Neural cell (in vitro differentiated cells): ENCODE measurements at regions not wholly inside any gene's neighbourhood (a gene's known extent, or its start where the extent isn't known, plus 50 kb on each side); places are given as distances from the start of the nearest gene placed in this dataset.

Source experiments
- H2AFZ ChIP-seq: fragments of 200-600, 300-800 bp; sonication (generic), shearing (Covaris generic); 2 replicates; pipeline ENCODE4 v1.6.0; 2014; ENCODE audit warnings: low read depth, mild to moderate bottlenecking, antibody characterized with exemption, low read length, moderate library complexity
- H3F3A ChIP-seq: fragments of 200-600 bp; shearing (Covaris generic); 2 replicates; pipeline ENCODE4 v1.6.1; 2016; ENCODE audit warnings: mild to moderate bottlenecking, moderate library complexity, mixed read lengths, antibody characterized with exemption, low read length; ENCODE audit not compliant: insufficient read depth, poor library complexity, severe bottlenecking
- H3K27ac ChIP-seq: fragments of 200-600, 300-800 bp; sonication (generic), shearing (Covaris generic); 2 replicates; pipeline ENCODE4 v1.5.1; 2014; ENCODE audit warnings: mild to moderate bottlenecking, low read length, moderate library complexity
- H3K27me3 ChIP-seq: fragments of 300-800, 200-600 bp; sonication (generic), shearing (Covaris generic); 2 replicates; pipeline ENCODE4 v1.6.0; 2014; ENCODE audit warnings: mild to moderate bottlenecking, low read depth, low read length, moderate library complexity; ENCODE audit not compliant: insufficient read depth
- H3K36me3 ChIP-seq: fragments of 300-800, 200-600 bp; sonication (generic), shearing (Covaris generic); 2 replicates; pipeline ENCODE4 v1.5.1; 2014; ENCODE audit warnings: mild to moderate bottlenecking, antibody characterized with exemption, low read length, moderate library complexity; ENCODE audit not compliant: insufficient read depth
- H3K4me2 ChIP-seq: fragments of 300-800, 200-600 bp; sonication (generic), shearing (Covaris generic); 2 replicates; pipeline ENCODE4 v1.6.0; 2014; ENCODE audit warnings: mild to moderate bottlenecking, low read length
- H3K4me3 ChIP-seq: fragments of 300-800, 200-600 bp; sonication (generic), shearing (Covaris generic); 2 replicates; pipeline ENCODE4 v1.5.1; 2014; ENCODE audit warnings: mild to moderate bottlenecking, low read length, moderate library complexity
- H3K79me2 ChIP-seq: fragments of 200-600 bp; shearing (Covaris generic); replicated peaks from 2 replicates; pipeline ENCODE4 v1.6.0; 2014; ENCODE audit warnings: mild to moderate bottlenecking, low read length, moderate library complexity; ENCODE audit not compliant: insufficient read depth
- H3K9ac ChIP-seq: fragments of 300-800, 200-600 bp; sonication (generic), shearing (Covaris generic); 2 replicates; pipeline ENCODE4 v1.6.1; 2016; ENCODE audit warnings: mild to moderate bottlenecking, low read length, mixed read lengths
- H3K9me2 ChIP-seq: fragments of 200-600 bp; shearing (Covaris generic); 2 replicates; pipeline ENCODE4 v1.6.1; 2016; ENCODE audit warnings: mild to moderate bottlenecking, low read length, mixed read lengths; ENCODE audit not compliant: insufficient read depth
- H3K9me3 ChIP-seq: fragments of 200-600, 300-800 bp; sonication (generic), shearing (Covaris generic); 2 replicates; pipeline ENCODE4 v1.6.1; 2016; ENCODE audit warnings: mild to moderate bottlenecking, mixed run types, low read length, moderate library complexity, mixed read lengths
- H4K20me1 ChIP-seq: fragments of 200-600 bp; shearing (Covaris generic); 2 replicates; pipeline ENCODE4 v1.6.1; 2016; ENCODE audit warnings: mild to moderate bottlenecking, mixed run types; ENCODE audit not compliant: insufficient read depth
- EP300 ChIP-seq: fragments of 450-650 bp; conservative IDR thresholded peaks from 2 replicates; pipeline ENCODE4 v1.6.1; 2014; ENCODE audit warnings: antibody characterized with exemption, mild to moderate bottlenecking, moderate library complexity; ENCODE audit not compliant: poor library complexity, severe bottlenecking
- EZH2 ChIP-seq: fragments of 200-600, 300-800 bp; shearing (Covaris generic), sonication (generic); IDR thresholded peaks from 2 replicates; pipeline ENCODE4 v1.6.1; 2014; ENCODE audit warnings: antibody characterized with exemption, low read length, borderline replicate concordance, mild to moderate bottlenecking; ENCODE audit not compliant: insufficient read depth, poor library complexity, severe bottlenecking
- MXI1 ChIP-seq: fragments of 450-650 bp; conservative IDR thresholded peaks from 2 replicates; pipeline ENCODE4 v1.6.1; 2014; ENCODE audit warnings: antibody characterized with exemption, mild to moderate bottlenecking; ENCODE audit not compliant: poor library complexity, severe bottlenecking
- POLR2AphosphoS5 ChIP-seq: IDR thresholded peaks from 2 replicates; pipeline ENCODE4 v1.6.1; 2012
- RAD21 ChIP-seq: fragments of 450-650 bp; conservative IDR thresholded peaks from 2 replicates; pipeline ENCODE4 v1.6.1; 2014; ENCODE audit warnings: antibody characterized with exemption, mild to moderate bottlenecking, moderate library complexity
- REST ChIP-seq: IDR thresholded peaks from 2 replicates; pipeline ENCODE4 v1.6.1; 2012; ENCODE audit warnings: borderline replicate concordance
- SMC3 ChIP-seq: fragments of 450-650 bp; conservative IDR thresholded peaks from 2 replicates; pipeline ENCODE4 v1.6.1; 2014; ENCODE audit warnings: antibody characterized with exemption, mild to moderate bottlenecking, moderate library complexity; ENCODE audit not compliant: poor library complexity
- TAF1 ChIP-seq: IDR thresholded peaks from 2 replicates; pipeline ENCODE4 v1.6.1; 2012; ENCODE audit warnings: low read depth
- TF ChIP-seq, protein P1 (sequence below): fragments of 450-650 bp; IDR thresholded peaks from 2 replicates; pipeline ENCODE4 v1.5.1; 2014; ENCODE audit warnings: antibody characterized with exemption, mild to moderate bottlenecking, moderate library complexity; ENCODE audit not compliant: poor library complexity, severe bottlenecking

DNA sequence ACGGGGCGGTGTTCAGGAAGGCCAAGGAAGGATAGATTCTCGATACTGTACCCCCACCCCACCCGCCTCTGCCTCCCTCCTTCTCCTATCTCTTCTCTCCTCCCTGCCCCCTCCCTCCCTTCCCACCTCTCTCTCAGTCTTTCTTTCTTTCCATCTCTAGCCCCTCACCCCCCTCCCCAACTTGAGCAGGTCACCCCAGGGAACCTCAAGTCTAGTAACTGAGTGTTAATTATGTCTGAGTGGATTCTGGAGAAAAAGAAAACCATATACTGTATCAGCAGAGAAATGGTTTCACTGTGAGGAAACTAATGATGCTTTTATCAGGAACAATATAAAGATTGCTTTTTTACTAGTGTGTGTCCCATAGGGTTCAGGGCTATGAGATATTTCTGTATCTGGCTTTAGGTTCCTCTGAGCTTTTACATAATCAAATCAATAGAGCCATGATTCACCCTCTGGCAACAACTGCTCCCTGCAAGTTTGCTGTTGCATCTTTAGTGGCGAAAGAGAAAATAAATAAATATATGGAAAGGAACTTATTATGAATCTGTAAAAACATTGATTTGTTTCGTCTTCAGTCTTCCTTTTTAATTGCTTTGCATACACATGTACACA lies 639.7 kb downstream of the CCDC171 start:
- Histone ChIP-seq H3K36me3 (no peaks in the 10 kb centered on the region), H3K27ac (no peak overlapping the region), H3K27me3 (no peaks in the 10 kb centered on the region), H3K9me3 (no peaks in the 10 kb centered on the region), H4K20me1 (no peaks in the 10 kb centered on the region), H3K9ac (no peak overlapping the region), H3K79me2 (no peaks in the 10 kb centered on the region), H3K4me2 (no peak overlapping the region), H3F3A (no peaks in the 10 kb centered on the region), H2AFZ (no peak overlapping the region), H3K4me3 (no peak overlapping the region), H3K9me2 (no peaks in the 10 kb centered on the region)
- TF ChIP-seq, protein P1, sequence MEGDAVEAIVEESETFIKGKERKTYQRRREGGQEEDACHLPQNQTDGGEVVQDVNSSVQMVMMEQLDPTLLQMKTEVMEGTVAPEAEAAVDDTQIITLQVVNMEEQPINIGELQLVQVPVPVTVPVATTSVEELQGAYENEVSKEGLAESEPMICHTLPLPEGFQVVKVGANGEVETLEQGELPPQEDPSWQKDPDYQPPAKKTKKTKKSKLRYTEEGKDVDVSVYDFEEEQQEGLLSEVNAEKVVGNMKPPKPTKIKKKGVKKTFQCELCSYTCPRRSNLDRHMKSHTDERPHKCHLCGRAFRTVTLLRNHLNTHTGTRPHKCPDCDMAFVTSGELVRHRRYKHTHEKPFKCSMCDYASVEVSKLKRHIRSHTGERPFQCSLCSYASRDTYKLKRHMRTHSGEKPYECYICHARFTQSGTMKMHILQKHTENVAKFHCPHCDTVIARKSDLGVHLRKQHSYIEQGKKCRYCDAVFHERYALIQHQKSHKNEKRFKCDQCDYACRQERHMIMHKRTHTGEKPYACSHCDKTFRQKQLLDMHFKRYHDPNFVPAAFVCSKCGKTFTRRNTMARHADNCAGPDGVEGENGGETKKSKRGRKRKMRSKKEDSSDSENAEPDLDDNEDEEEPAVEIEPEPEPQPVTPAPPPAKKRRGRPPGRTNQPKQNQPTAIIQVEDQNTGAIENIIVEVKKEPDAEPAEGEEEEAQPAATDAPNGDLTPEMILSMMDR = no peak

- Histone ChIP-seq H3K4me2 (no peak overlapping the region), H3K9ac (no peak overlapping the region), H2AFZ (no peak overlapping the region), H3K9me3 (no peaks in the 10 kb centered on the region), H4K20me1 (no peaks in the 10 kb centered on the region), H3K79me2 (no peaks in the 10 kb centered on the region), H3K27ac (no peak overlapping the region), H3K4me3 (no peak overlapping the region), H3F3A (no peaks in the 10 kb centered on the region), H3K9me2 (no peaks in the 10 kb centered on the region), H3K36me3 (no peaks in the 10 kb centered on the region), H3K27me3 (no peaks in the 10 kb centered on the region)
- TF ChIP-seq TAF1 (no peak), RAD21 (no peak), MXI1 (no peak), POLR2AphosphoS5 (no peak), SMC3 (no peak), EZH2 (no peak), EP300 (no peak), REST (no peak)
- TF ChIP-seq, protein P1 = no peak
Measured at GRCh38 chr9:16193066-16193465, 640.2 kb downstream of the CCDC171 start.
